ENCODE measurements at regions not wholly inside any gene's neighbourhood (a gene's known extent, or its start where the extent isn't known, plus 50 kb on each side); places are given as distances from the start of the nearest gene placed in this dataset.

DNA sequence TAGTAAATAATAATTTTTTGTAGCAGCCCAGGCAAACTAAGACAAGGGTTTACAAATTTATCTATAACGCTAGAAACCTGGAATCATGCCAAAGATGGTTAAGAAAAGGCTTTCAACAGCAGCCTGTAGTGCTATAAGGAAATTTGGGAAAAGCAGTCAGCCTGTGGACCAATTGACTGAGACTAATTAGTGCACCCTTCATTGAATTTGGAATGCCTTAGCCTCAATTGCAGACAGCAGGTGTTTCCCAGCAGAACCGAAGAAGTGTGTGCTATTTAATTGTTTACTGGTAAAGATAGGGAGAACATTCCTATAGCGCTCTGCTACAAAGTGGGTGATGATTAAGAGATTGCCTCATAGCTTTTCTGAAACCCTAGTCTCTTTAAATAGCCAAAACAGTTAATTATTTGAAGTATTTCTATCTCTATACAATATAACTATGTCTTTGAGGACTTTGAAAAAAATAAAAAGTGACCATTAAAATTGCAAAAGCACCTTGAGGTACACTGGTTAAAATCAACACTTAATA is 1884.3 kb upstream of the PCDH20 start:
- Histone ChIP-seq H4K91ac (ENCODE audit: low read depth, low read length) (no peak overlapping the region), H3K27ac (ENCODE audit: low read depth, low read length) (no peak overlapping the region), H2AFZ (ENCODE audit: insufficient read depth, low read length, poor library complexity) (no peak overlapping the region), H3K18ac (ENCODE audit: low read length) (no peak overlapping the region), H4K8ac (ENCODE audit: low read depth, low read length) (no peak overlapping the region), H3K79me1 (ENCODE audit: low read length) (no peaks in the 10 kb centered on the region), H3K4me2 (ENCODE audit: low read length) (no peak overlapping the region), H3K4me3 (ENCODE audit: low read depth, low read length) (no peak overlapping the region), H3K23ac (ENCODE audit: low read length) (no peak overlapping the region), H3K14ac (ENCODE audit: low read length) (no peak overlapping the region), H3K9me3 (ENCODE audit: insufficient read depth, low read depth, low read length) (no peaks in the 10 kb centered on the region), H2BK5ac (ENCODE audit: low read depth, low read length, poor library complexity) (no peak overlapping the region), H2BK120ac (ENCODE audit: insufficient read depth, low read length, poor library complexity) (no peak overlapping the region), H2AK5ac (ENCODE audit: low read length) (no peak overlapping the region), H3K4me1 (ENCODE audit: control insufficient read depth in 1 of 2, insufficient read depth in 2 of 2, low read length in 2 of 2) (no peaks in the 10 kb centered on the region), H3K79me2 (ENCODE audit: control insufficient read depth, insufficient read depth, low read length, poor library complexity) (no peaks in the 10 kb centered on the region), H3K4ac (ENCODE audit: low read depth, low read length) (no peak overlapping the region), H2BK12ac (ENCODE audit: low read length) (no peak overlapping the region), H4K12ac (ENCODE audit: low read depth, low read length) (no peak overlapping the region), H3K9ac (ENCODE audit: low read length) (no peak overlapping the region), H3K27me3 (ENCODE audit: insufficient read depth, low read length) (no peaks in the 10 kb centered on the region), H3K36me3 (ENCODE audit: control insufficient read depth in 1 of 2, insufficient read depth in 2 of 2, low read length in 2 of 2) (no peaks in the 10 kb centered on the region)
- no peak for DNase-seq
- WGBS (ENCODE audit: extremely low coverage, insufficient coverage, insufficient read length): no CpG with 5 or more reads among the region's 3 CpGs

DNA sequence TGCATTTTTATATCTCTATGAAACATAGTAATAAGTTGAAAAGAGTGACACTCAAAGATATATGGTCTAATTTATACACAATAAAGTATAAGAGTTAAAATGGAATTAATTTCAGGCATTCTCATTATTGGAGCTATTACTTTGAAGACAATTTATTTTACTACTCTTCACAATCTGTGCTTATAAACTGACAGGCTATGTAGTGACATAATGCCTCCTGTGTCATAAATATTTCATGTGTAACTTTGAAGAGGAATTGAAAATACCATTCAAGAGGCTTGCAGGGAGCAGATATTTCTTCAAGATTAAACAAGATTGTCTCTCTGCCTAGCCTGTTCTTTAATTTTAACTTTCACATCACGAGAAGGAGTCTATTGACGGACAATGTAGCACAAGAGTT is 1881.5 kb upstream of the PCDH20 start:
- Histone ChIP-seq H4K12ac (ENCODE audit: low read depth, low read length) (no peak overlapping the region), H2BK5ac (ENCODE audit: low read depth, low read length, poor library complexity) (no peak overlapping the region), H3K18ac (ENCODE audit: low read length) (no peak overlapping the region), H3K4me2 (ENCODE audit: low read length) (no peak overlapping the region), H3K4me1 (ENCODE audit: control insufficient read depth in 1 of 2, insufficient read depth in 2 of 2, low read length in 2 of 2) (no peaks in the 10 kb centered on the region), H3K4me3 (ENCODE audit: low read depth, low read length) (no peak overlapping the region), H3K9me3 (ENCODE audit: insufficient read depth, low read depth, low read length) (no peaks in the 10 kb centered on the region), H3K36me3 (ENCODE audit: control insufficient read depth in 1 of 2, insufficient read depth in 2 of 2, low read length in 2 of 2) (no peaks in the 10 kb centered on the region), H3K79me2 (ENCODE audit: control insufficient read depth, insufficient read depth, low read length, poor library complexity) (no peaks in the 10 kb centered on the region), H3K14ac (ENCODE audit: low read length) (no peak overlapping the region), H2AK5ac (ENCODE audit: low read length) (no peak overlapping the region), H3K79me1 (ENCODE audit: low read length) (no peaks in the 10 kb centered on the region), H3K23ac (ENCODE audit: low read length) (no peak overlapping the region), H3K4ac (ENCODE audit: low read depth, low read length) (no peak overlapping the region), H2BK120ac (ENCODE audit: insufficient read depth, low read length, poor library complexity) (no peak overlapping the region), H4K91ac (ENCODE audit: low read depth, low read length) (no peak overlapping the region), H2BK12ac (ENCODE audit: low read length) (no peak overlapping the region), H3K27ac (ENCODE audit: low read depth, low read length) (no peak overlapping the region), H2AFZ (ENCODE audit: insufficient read depth, low read length, poor library complexity) (no peak overlapping the region), H4K8ac (ENCODE audit: low read depth, low read length) (no peak overlapping the region), H3K27me3 (ENCODE audit: insufficient read depth, low read length) (no peaks in the 10 kb centered on the region), H3K9ac (ENCODE audit: low read length) (no peak overlapping the region)
- peak in 1 of 2 donors; percentile 33 for DNase-seq
- WGBS (ENCODE audit: extremely low coverage, insufficient coverage, insufficient read length): no CpG with 5 or more reads among the region's 2 CpGs

DNA sequence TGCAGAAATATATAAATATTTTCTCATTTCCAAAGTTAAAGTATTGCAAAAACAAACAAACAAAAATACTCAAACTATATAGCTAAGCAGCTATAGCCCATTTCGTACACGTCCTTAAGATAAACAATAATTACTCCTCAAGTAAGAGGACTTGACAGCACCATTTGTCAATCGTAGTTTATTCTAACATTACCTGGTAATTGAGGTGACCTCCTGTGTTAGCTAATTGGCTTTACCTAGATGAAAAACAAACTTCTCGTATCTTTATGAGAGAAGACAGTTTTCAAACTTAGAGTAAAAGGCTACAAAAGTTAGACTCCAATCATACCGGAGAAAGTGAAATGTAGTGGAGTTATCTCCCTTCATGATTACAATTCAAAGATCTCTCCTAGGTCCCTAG is 1876.1 kb upstream of the PCDH20 start:
- no peak for DNase-seq
- no peak overlapping the region for H3K9ac ChIP-seq (ENCODE audit: low read length)
- no peak overlapping the region for H4K8ac ChIP-seq (ENCODE audit: low read depth, low read length)
- no peak overlapping the region for H2AFZ ChIP-seq (ENCODE audit: insufficient read depth, low read length, poor library complexity)
- no peak overlapping the region for H3K14ac ChIP-seq (ENCODE audit: low read length)
- H3K27ac ChIP-seq (ENCODE audit: low read depth, low read length): no peak overlapping the region
- H4K91ac ChIP-seq (ENCODE audit: low read depth, low read length): no peak overlapping the region
- no peaks in the 10 kb centered on the region for H3K79me2 ChIP-seq (ENCODE audit: control insufficient read depth, insufficient read depth, low read length, poor library complexity)
- no peak overlapping the region for H4K12ac ChIP-seq (ENCODE audit: low read depth, low read length)
- no peak overlapping the region for H3K4me2 ChIP-seq (ENCODE audit: low read length)
- H3K18ac ChIP-seq (ENCODE audit: low read length): no peak overlapping the region
- no peak overlapping the region for H2BK120ac ChIP-seq (ENCODE audit: insufficient read depth, low read length, poor library complexity)
- no peak overlapping the region for H2BK12ac ChIP-seq (ENCODE audit: low read length)
- no peak overlapping the region for H3K4me3 ChIP-seq (ENCODE audit: low read depth, low read length)
- H3K23ac ChIP-seq (ENCODE audit: low read length): no peak overlapping the region
- H3K4ac ChIP-seq (ENCODE audit: low read depth, low read length): no peak overlapping the region
- no peaks in the 10 kb centered on the region for H3K79me1 ChIP-seq (ENCODE audit: low read length)
- no peaks in the 10 kb centered on the region for H3K9me3 ChIP-seq (ENCODE audit: insufficient read depth, low read depth, low read length)
- no peaks in the 10 kb centered on the region for H3K27me3 ChIP-seq (ENCODE audit: insufficient read depth, low read length)
- H3K4me1 ChIP-seq (ENCODE audit: control insufficient read depth in 1 of 2, insufficient read depth in 2 of 2, low read length in 2 of 2): no peaks in the 10 kb centered on the region
- no peak overlapping the region for H2BK5ac ChIP-seq (ENCODE audit: low read depth, low read length, poor library complexity)
- H3K36me3 ChIP-seq (ENCODE audit: control insufficient read depth in 1 of 2, insufficient read depth in 2 of 2, low read length in 2 of 2): no peaks in the 10 kb centered on the region
- H2AK5ac ChIP-seq (ENCODE audit: low read length): no peak overlapping the region
- WGBS (ENCODE audit: extremely low coverage, insufficient coverage, insufficient read length): no CpG with 5 or more reads among the region's 5 CpGs

DNA sequence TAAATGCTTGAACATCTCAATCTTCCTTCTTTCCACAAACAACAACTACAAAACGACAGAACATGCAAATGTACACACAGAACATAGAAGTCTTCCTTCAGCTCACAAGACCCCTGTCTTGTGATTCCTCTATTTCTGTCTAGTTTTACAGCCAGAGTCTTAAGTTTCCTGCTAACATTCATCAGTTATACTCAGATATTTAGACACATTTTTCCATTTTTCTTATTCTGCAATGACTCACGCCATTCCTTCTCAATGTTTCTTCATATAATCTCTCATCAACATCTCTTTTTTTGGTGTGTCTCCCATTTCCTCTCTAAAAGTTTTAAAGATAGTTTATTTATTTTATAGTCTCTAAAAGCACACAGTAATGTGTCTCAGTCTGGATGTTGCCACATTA is 1872.9 kb upstream of the PCDH20 start:
- H4K12ac ChIP-seq (ENCODE audit: low read depth, low read length): no peak overlapping the region
- no peak overlapping the region for H3K4ac ChIP-seq (ENCODE audit: low read depth, low read length)
- no peak overlapping the region for H2BK120ac ChIP-seq (ENCODE audit: insufficient read depth, low read length, poor library complexity)
- no peak overlapping the region for H3K9ac ChIP-seq (ENCODE audit: low read length)
- H3K23ac ChIP-seq (ENCODE audit: low read length): no peak overlapping the region
- no peak overlapping the region for H3K14ac ChIP-seq (ENCODE audit: low read length)
- no peak overlapping the region for H2BK5ac ChIP-seq (ENCODE audit: low read depth, low read length, poor library complexity)
- no peak overlapping the region for H3K18ac ChIP-seq (ENCODE audit: low read length)
- H3K79me2 ChIP-seq (ENCODE audit: control insufficient read depth, insufficient read depth, low read length, poor library complexity): no peaks in the 10 kb centered on the region
- no peaks in the 10 kb centered on the region for H3K27me3 ChIP-seq (ENCODE audit: insufficient read depth, low read length)
- no peak overlapping the region for H4K8ac ChIP-seq (ENCODE audit: low read depth, low read length)
- no peaks in the 10 kb centered on the region for H3K4me1 ChIP-seq (ENCODE audit: control insufficient read depth in 1 of 2, insufficient read depth in 2 of 2, low read length in 2 of 2)
- WGBS (ENCODE audit: extremely low coverage, insufficient coverage, insufficient read length): 100% methylated on average over 1 of the region's 2 CpGs
- no peaks in the 10 kb centered on the region for H3K79me1 ChIP-seq (ENCODE audit: low read length)
- no peak overlapping the region for H3K4me2 ChIP-seq (ENCODE audit: low read length)
- H2AK5ac ChIP-seq (ENCODE audit: low read length): no peak overlapping the region
- H3K27ac ChIP-seq (ENCODE audit: low read depth, low read length): no peak overlapping the region
- H2BK12ac ChIP-seq (ENCODE audit: low read length): no peak overlapping the region
- no peaks in the 10 kb centered on the region for H3K9me3 ChIP-seq (ENCODE audit: insufficient read depth, low read depth, low read length)
- H3K36me3 ChIP-seq (ENCODE audit: control insufficient read depth in 1 of 2, insufficient read depth in 2 of 2, low read length in 2 of 2): no peaks in the 10 kb centered on the region
- DNase-seq: no peak
- H4K91ac ChIP-seq (ENCODE audit: low read depth, low read length): no peak overlapping the region
- H3K4me3 ChIP-seq (ENCODE audit: low read depth, low read length): no peak overlapping the region
- H2AFZ ChIP-seq (ENCODE audit: insufficient read depth, low read length, poor library complexity): no peak overlapping the region
